GM19328 (cell line): ENCODE measurements at regions not wholly inside any gene's neighbourhood (a gene's known extent, or its start where the extent isn't known, plus 50 kb on each side); places are given as distances from the start of the nearest gene placed in this dataset.

Experiments used
- ATAC-seq: cut with Tn5 transposase; IDR thresholded peaks from one replicate; pipeline ENCODE4 v1.9.1; 2021; ENCODE audit warnings: mild to moderate bottlenecking, moderate library complexity; ENCODE audit not compliant: unreplicated experiment

DNA sequence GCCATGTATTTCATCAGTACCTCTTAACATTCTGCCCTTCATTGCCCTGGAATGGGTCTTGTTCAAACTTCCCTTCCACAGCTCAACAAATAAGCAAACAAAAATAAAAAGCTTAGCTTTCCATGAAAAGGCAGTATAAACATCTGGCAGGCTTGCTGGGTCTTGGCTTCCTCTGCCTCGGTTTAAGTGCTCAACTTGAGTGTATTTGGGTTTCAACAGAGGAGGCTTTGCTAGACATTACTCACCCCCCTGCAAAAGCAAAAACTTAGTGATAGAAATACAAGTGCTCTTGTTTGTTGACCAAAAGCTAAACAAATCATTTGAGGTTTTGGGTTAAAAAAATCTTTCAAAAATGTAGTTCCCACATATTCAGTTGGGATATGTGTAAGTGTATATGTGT, 518.5 kb downstream of the PLPP3 start:
- no peak for ATAC-seq

DNA sequence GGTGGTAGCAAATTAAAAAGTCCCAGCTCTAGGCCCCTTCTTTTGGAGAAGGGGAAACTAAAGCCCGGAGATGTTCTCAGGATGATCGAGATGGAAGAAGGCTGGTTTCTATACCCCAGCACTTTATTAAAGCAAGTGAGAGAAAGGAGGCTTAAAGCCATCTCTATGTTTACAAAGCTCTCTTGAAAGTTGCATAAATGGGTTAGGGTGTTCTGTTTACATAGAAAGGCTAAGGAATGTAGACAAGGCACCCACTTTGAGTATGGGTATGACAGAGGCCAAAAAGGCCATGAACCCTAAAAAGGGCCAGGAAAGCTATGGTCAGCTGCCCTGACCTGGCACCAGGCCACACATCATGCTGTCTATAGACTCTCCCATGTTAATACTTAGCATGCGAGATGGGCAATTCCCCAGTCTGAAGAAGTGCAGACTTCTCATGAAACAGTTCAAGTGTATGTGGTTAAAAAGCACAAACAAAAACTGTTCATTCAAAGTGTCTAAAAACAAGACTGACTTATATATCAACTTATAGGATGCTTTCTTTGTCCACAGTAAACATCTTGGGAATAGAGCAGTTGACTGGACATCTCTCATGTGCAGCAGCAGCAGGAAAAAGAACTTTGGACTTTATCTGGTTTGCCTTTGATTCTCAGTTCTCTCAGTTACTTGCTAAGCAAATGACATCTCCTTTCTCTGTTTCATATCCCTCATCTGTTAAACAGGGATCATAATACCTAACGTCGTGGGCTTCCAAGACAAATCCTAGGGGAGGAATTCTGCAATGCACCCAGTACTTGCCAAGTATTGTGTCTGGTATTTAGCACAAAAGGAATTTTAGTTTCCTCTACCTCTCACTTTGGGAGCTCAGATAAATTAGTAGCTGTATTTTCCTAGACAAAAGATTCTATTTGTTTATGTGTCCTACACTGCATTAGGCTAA, 521.6 kb downstream of the PLPP3 start:
- ATAC-seq = no peak

DNA sequence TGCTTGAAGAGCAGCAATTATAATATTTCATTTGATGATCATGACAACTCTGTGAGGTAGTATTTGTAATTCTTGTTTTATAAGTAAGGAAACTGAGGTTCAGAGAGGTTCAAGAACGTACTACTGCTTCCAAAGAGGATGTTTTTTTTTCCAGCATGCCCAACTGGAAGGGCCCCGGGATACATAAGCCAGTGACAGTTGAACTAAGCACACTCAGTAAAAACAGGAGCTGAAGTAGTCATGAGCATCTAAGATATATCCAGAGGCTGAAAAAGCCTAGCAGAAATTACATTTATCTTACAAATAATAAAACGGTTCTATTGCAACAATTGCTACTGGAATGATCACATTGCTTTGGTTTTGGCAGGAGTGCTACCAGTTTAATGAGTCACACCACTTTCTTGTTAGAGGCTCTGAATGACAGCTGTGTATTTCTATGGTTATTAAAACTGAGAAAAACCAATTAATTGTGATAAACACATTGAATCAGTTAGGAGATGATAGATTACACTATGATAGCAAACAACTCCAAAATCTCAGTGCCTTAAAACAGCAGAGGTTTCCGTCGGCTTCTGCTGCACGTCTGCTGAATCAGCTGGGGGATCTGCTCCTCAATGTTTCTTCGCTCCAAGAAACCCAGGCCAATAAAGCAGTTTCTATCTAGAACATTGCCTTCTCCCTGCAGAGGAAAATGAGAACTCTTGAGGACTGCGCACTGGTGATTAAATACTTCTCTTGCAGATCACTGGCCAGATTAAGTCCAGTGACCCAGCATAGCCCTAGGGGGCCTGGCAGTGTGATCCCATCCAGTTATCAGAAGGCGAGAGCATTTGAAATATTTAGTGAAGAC, 522.7 kb downstream of the PLPP3 start:
- ATAC-seq = no peak

DNA sequence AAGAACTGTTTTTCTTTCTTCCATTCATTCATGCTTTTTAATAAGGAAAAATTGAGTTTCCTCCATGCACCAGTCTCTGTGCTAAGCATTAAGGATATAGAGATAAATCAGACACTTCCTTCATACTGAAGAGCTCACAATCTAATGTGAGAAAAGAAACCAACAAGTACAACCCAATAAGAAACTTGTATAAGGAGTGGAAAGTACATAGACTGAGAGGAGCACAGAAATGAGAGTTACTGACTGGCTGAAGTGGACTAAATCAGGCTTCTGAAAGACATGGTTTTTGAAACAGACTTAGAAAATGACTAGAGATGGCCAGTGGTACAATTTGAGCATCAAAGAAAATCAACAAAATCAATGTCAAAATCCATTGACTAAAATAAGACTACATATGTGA, 524.4 kb downstream of the PLPP3 start:
- no peak for ATAC-seq

DNA sequence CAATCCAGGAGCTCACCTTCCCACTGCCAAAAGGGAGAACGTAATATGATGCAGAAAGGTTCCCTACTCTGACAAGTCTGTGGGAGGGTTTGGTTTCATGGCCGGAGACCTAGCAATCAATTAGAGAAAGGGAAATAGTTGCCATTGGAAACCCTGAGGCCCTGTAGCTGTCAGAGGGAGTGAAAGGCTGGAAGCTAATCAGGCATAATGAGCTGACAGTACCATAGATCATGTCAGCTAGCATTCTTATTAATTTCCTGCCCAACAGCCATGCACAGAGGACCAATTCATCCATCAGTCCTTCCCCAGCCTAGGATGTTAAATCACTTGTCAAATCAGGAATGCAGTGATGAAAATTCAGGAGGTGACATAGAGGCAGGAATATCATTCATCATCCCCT, 527.3 kb downstream of the PLPP3 start:
- no peak for ATAC-seq

DNA sequence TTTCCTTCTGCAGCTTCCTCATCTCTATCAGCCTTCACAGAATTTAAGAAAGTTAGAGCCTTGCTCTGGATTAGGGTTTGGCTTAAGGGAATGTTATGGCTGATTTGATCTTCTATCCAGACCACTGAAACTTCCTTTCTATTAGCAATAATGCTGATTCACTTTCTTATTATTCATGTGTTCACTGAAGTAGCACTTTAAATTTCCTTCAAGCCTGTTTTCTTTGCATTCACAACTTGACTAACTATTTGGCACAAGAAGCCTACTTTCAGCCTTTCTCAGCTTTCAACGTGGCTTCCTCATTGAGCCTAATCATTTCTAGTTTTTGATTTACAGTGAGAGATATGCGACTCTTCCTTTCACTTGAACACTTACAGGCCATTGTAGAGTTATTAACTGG, 528.5 kb downstream of the PLPP3 start:
- no peak for ATAC-seq

DNA sequence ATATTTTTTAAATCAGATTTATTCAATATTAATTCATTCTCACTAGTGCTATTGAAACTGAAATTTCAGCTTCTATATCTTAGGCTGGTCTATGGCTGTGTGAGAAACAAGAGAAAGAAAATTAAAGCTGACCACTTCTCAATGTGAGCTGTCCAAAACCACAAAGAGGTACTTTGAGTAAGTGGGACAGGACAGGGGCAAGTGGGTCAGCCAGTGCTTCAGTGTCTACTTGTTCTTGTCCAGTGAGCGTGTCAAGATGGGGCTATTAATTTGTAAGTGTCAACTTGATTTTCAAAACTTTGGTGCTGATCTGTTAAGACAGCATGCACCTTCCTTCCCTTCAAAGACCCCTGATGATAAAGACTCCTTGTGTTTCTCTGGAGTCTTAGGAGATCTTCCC, 533.9 kb downstream of the PLPP3 start:
- no peak for ATAC-seq

DNA sequence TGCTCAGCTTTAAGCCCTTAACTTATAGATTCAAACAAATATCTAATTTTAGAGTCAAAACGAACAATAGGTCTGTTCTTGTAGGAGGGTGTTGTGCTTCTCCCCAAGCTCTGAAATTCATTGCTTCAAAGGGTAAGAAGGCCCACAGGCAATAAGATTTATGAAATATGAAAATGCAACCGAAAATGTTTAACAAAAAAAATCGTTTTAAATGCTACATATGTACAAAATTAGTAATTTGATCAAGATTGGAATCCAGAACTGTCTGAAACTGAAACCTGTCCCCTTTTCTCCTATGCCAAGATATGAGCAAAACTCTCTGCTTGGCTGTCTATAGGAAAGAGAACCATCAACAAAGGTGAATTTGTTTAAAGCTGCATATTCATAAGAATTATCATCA, 534.3 kb downstream of the PLPP3 start:
- ATAC-seq = no peak

DNA sequence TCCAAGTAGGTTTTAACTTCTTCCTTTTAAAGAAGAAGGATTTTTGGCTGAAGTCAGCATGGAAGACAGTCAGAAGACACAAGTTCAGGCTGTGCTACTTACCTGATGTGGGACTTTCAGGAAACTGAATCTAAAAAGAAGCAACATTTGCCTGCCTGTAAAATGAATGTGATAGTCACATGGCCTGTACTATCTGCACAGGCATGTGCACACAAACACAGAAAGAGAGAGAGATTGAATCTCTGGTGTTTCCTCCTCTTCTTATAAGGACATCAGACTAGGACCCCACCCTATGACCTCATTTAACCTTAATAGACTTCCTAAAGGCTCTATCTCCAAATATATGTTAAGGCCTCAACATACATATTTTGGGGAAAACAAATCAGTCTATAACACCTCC, 542.9 kb downstream of the PLPP3 start:
- no peak for ATAC-seq

DNA sequence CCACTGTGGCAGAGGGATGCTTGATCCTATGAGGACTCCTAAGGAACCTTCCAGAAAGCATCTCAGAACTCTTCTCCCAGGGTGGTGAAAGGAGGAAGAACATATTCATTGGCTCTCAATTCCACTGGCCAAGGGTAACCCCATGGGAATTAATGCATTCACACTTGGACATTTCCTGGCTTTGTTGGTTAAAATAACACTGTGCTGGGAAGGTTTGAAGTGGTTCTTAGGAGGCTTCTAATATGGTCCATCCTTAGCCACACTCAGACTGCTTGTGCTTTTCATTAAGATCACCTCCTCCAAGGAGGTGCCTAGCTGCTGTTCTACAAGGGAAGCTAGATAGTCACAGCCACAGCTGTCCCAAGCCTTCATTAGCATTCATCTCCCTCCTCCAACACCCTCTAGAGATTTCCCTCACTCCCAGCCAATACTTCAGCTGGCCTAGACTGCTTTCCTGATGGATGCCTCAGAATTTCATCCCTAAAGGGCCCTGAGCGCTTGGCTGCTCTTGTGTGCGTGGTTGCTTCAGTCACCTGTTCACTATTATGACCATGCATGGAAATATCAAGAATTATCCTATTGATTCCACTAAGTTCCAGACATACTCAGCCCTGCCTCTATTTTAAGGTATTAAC, 544.4 kb downstream of the PLPP3 start:
- ATAC-seq = no peak

DNA sequence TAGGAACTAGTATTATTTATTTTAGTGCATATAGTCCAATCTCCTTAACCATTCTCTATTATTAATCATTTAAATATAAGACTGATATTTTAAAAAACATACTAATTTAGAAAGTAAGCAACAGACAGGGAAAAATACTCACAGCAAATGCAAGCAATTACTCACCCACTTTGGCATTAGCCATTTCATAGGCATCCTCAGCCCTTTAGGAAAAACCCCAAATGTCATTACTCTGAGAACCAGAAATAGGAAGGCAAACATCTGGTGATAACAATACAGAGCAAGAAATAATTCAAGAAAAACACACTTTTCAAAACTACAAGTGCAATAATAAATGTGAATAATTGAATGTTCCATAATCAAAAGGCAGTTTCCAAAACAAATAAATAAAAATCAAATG, 545.1 kb downstream of the PLPP3 start:
- ATAC-seq = no peak

DNA sequence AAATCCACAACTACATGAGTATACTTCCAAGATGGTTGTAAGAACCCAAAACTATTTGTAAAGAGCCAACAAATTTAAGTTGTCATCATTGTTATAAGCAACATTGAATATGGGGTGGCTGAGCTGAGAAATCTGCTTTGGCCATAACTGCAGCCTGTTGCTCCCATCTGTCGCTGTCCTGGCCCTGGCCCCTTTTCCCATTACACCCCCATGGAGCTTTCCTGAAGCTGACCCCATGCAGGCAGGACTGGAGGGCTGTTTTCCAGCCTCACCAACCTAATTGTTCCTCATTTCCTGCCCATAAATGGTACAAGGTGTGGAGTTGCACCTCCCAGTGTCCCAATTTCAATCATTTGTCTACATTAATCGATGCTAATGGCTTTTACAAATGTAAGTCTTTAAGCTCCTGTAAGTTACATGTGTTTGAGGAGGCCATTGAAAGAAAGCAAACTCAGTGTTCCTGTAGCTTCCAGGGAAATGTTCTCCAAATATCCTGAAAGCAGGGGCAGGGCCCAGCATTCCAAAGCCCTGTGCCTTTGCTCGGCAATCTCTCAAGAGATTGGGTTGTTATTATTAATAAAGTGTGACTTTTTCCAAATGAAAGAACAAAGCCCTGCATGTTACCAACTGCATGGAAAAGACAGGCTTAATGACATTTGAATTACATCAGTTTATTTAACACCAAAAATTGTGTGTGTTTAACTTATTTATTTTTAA, 545.9 kb downstream of the PLPP3 start:
- no peak for ATAC-seq

DNA sequence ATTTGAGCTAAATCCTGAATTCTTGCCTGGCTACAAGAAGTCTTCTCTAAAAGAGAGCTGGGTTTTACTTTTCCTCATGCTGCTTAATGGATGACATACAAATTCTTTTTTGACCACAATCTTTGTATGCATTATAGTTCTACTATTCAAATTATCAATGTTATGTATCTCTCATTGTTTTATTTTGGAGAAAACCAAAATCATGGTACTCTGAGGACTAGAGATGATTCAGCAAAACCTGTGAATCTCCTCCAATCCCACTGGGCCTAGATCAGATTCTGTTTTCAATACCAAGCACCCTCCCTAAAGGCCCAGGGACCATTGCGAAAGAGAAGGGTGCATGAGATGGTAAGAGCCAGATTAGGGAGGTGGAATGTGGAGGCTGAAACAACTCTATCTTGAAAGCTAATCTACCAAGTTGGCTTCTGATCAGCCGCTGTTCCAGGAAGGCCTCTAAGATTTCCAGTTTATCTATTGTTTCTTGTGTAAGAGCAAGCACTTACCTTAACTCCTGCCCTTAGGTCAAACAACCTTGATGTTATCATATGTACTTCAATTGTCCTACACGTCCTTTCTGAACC, 547.2 kb downstream of the PLPP3 start:
- no peak for ATAC-seq

DNA sequence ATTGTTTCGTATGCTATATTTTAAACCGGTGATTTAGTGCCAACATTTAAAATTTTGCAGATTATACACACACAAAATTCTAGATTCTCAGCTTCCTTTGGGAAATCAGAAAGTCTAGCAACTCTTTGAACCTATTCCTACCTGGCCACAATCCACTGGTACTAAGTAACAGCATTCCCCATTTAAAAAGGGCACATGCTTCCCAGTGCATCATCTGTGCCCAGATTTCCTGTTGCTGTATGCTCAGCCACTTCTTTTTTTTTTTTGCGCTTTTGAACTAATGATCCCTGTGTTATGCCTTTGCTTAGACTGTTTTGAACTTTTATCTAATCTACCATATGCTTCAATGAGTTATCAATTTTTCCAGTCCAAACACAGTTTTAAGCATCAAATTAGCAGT, 548.4 kb downstream of the PLPP3 start:
- no peak for ATAC-seq

DNA sequence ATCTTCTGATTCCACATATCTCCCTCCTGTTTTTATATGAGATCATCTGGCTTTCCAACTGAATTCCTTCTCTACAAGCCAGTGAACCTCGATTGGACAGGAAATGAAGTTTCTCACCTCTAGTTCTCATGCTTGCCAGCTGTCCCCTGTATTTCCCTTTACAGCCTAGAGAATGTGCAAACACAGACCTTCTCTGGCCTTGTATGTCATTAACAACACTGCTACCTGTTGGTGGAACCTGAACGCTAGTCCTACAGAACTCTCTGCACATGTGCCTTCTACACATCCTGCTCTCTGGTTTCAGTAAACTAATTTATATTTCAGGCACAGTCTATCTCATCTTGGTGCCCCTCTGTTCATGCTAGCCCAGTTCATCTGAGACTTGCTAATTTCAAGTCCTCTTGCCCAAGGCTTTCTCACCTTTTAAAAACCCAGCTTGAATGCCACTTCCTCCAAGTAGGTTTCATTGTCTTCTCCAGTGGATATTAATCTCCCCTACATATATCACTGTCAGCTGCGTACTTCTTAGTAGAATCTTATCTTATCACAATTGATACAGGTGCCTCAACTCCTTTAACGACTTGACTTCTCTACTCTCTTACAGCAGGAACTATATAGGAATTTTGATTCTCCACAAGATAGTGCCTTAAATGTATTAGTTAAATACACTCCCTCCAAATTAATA, 549.9 kb downstream of the PLPP3 start:
- ATAC-seq = no peak

DNA sequence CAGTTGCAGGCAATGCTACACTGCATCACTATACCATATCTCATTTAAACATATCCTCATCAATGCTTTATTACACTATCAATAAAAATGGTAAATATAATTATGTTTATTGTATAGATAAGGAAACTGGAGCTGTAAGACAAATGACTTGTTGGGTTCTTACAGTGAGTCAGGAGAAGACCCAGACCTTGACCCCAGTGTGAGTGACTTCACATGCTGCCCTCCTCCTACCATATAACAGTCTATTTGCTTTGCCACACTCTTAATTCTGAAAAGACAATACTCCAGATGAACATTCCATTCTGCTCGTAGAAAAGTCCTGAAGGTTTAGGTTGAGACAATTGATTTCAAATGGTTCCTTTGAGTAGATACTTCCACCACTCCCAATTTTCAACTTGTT, 550.5 kb downstream of the PLPP3 start:
- ATAC-seq = no peak

DNA sequence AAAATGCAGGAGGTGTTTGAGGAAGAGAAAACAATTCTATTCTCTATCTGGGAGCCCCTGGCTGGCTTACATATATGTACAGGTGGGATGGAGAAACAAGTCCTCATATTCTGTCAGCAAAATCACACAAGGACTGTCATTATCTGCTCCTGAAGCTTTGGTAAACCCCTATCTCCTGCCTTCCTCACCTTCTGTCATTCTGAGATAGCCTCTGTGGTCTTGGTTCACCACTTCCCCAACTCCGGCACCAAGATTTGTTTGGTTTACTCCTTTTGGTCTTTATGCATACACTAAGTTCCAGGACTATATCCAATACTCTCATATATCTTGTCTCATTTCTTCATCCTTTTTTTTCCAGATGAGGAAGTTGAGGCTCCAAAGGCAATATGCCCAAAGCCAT, 551.1 kb downstream of the PLPP3 start:
- ATAC-seq = no peak

DNA sequence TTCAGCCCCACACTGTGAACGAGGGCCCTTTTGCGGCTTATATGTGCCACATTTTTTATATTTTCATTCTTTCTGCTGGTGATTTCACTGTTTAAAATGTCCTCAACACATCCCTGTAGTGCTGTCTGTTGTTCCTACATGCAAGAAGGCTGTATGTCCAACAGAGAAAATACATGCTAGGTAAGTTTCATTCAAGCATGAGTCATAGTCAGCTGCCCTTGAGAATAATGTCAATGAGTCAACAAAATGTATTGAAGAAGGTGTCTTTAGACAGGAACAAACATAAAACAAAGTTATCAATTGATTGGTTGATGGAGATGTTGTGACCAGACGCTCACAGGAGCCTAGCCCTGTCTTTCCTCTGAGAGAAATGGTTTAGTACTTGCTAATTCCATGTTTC, 553.4 kb downstream of the PLPP3 start:
- no peak for ATAC-seq

DNA sequence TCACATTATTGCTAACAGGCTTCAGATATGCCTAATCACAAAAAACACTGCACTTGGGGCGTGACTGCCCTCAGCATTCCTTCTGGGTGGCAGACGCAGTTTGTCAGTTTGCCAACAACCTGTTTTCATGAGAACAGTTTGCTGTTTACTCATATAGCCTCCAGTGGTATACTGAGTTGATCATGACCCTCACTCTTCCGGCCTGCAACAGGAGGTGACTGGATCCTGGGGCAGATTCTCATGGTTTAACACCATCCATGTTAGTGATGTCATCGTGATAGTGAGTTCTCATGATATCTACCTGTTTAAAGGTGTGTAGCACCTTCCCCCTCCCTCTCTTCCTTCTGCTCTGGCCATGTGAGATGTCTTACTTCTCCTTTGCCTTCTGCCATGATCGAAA, 555.2 kb downstream of the PLPP3 start:
- no peak for ATAC-seq

DNA sequence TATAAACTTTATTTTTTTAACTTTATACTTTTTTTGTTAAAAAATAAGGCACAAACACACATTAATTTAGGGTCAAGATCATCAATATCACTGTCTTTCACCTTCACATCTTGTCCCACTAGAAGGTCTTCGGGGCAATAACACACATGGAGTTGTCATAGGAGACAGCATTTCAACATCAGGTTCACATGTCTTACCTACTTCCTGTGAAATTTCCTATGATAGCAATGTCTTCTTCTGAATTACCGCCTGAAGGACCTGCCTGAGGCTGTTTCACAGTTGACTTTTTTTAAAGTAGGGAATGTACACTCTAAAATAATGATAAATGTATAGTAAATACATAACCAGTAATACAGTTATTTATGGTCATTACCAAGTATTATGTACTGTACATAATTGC, 559.4 kb downstream of the PLPP3 start:
- ATAC-seq = no peak
